ENCODE measurements at regions not wholly inside any gene's neighbourhood (a gene's known extent, or its start where the extent isn't known, plus 50 kb on each side); places are given as distances from the start of the nearest gene placed in this dataset.

DNA sequence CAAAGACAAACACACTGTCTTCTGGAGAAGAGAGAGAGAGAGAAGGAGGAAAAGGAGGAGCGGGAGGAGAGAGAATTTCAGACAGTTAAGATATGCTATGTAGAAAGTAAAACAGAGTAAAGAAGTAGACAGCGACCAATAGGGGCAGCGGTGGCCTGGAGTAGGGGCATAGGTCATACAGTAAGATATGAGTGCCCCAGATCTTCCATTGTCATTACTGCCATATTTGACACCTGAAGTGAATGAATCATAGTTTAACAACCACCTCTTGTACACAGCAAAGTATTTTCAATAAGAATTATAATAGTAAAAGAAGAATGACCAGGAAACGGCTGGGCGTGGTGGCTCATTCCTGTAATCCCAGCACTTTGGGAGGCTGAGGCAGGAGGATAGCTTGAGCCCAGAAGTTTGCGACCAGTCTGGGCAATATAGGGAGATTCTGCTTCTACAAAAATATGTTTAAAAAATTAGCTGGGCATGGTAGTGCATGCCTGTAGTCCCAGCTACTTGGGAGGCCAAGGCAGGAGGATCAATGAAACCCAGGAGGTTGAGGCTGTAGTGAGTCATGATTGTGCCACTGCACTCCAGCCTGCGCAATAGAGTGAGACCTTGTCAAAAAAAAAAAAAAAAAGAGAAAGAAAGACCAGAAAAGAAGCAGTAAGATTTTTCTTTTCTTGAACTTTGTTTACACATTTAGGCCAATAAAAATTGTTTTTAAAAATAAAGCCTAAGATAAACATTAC, 77.0 kb upstream of the GPR158 start:
- no peak for TF ChIP-seq ASH2L (IDR thresholded peaks at IDR 0.05; ENCODE audit: low read length)
- TF ChIP-seq, protein P1, sequence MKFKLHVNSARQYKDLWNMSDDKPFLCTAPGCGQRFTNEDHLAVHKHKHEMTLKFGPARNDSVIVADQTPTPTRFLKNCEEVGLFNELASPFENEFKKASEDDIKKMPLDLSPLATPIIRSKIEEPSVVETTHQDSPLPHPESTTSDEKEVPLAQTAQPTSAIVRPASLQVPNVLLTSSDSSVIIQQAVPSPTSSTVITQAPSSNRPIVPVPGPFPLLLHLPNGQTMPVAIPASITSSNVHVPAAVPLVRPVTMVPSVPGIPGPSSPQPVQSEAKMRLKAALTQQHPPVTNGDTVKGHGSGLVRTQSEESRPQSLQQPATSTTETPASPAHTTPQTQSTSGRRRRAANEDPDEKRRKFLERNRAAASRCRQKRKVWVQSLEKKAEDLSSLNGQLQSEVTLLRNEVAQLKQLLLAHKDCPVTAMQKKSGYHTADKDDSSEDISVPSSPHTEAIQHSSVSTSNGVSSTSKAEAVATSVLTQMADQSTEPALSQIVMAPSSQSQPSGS (IDR thresholded peaks at IDR 0.05; ENCODE audit: low read length), result no peak
- TF ChIP-seq FOSL1 (IDR thresholded peaks at IDR 0.05; ENCODE audit: insufficient read depth, low read depth, low read length), result no peak
- no peak for TF ChIP-seq EP300 (IDR thresholded peaks at IDR 0.05; ENCODE audit: borderline replicate concordance in 1 of 2, low read depth in 2 of 2, low read length in 2 of 2)
- TF ChIP-seq KDM5A (IDR thresholded peaks at IDR 0.05; ENCODE audit: low read length), result no peak

Measured in H1 (cell line).